GM12872 (cell line): ENCODE measurements at regions not wholly inside any gene's neighbourhood (a gene's known extent, or its start where the extent isn't known, plus 50 kb on each side); places are given as distances from the start of the nearest gene placed in this dataset.

Experiments used
- CTCF ChIP-seq: IDR thresholded peaks from 3 replicates; pipeline ENCODE4 v1.5.1; 2011; ENCODE audit warnings: low read depth, mild to moderate bottlenecking, low read length, moderate library complexity; ENCODE audit not compliant: insufficient read depth

- no peak for TF ChIP-seq CTCF
Measured at GRCh38 chr1:82373710-82374109, 573.0 kb downstream of the ADGRL2 start.

GRCh38 chr1:82371844-82372498, 571.2 kb downstream of the ADGRL2 start:
- no peak for TF ChIP-seq CTCF

GRCh38 chr1:82367456-82367855, 566.7 kb downstream of the ADGRL2 start:
- no peak for TF ChIP-seq CTCF

GRCh38 chr1:82366689-82367088, 566.0 kb downstream of the ADGRL2 start:
- TF ChIP-seq CTCF, result no peak

GRCh38 chr1:82348487-82348886, 547.8 kb downstream of the ADGRL2 start:
- no peak for TF ChIP-seq CTCF

- no peak for TF ChIP-seq CTCF
Measured at GRCh38 chr1:82346141-82346540, 545.4 kb downstream of the ADGRL2 start.

- no peak for TF ChIP-seq CTCF
Measured at GRCh38 chr1:82343381-82343780, 542.6 kb downstream of the ADGRL2 start.

- no peak for TF ChIP-seq CTCF
Measured at GRCh38 chr1:82337635-82338034, 536.9 kb downstream of the ADGRL2 start.
